ENCODE measurements at regions not wholly inside any gene's neighbourhood (a gene's known extent, or its start where the extent isn't known, plus 50 kb on each side); places are given as distances from the start of the nearest gene placed in this dataset.
A peak's percentile ranks its signal among the peaks of the same experiment; 100 is the strongest.

DNA sequence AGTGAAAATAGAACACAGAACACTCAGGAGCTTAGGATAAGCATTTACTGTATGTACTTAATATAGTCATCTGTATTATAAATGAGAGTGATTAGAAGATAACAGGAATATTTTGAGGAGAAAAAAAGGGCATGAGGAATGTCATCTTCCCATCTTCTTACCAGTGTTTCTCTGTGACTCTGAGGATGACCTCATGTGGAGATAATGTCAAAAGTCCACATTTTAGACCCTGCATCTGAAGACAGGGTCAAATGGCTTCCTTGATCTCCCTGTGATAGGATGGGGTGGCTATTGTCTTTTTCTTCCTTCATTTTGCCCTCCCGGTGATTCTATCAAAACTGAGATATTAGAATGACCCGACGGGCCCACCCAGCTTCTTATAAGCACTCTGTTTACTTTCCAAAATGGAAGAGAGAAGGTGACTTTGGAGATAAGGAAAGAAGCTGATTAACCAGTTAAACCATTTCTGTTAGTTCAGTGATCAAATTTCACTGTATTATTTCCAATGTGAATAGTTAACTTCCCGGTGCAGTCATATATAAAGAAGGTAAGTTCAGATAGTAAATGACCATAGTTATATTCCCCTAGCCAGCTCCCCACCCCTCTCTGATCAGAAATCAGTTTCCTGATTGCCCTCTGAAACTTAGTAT, 115.7 kb upstream of the SALL4 start:
- DNase-seq: no peak

DNA sequence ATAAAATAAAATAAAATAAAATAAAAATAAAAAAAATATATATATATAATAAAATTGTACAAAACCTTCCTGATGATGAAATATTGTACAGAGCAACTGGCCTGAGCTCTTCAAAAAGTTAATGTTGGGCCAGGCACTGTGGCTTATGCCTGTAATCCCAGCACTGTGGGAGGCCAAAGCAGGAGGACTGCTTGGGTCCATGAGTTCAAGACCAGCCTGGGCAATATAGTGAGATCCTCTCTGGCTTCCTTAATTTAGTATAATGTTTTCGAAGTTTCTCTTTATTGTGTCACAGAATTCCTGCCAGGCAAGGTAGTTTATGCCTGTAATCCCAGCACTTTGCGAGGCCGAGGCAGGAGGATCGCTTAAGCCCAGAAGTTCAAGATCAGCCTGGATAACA, 113.9 kb upstream of the SALL4 start:
- DNase-seq: no peak

DNA sequence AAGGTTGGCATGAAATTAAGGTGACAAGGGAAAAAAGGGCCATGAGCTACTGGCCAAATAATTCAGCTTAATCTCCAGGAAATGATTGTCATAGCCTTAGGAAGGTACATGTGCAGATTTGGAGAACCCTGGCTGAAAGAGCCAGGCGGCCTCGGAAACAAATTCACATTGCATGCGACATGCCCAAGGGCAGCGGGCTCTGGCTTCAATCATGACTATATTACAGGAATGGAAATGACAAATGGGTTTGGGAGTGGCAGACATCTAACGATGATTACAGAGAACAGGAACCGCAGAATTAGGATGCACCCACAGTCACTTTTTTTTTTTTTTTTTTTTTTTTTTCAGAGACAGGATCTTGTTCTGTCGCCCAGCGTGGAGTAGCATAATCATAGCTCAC, 112.4 kb upstream of the SALL4 start:
- DNase-seq: no peak

- no peak for DNase-seq
These were observed 108.2 kb upstream of the SALL4 start for GRCh38 chr20:51910321-51911050.

GRCh38 chr20:51906679-51907078, 104.4 kb upstream of the SALL4 start:
- DNase-seq: no peak

DNA sequence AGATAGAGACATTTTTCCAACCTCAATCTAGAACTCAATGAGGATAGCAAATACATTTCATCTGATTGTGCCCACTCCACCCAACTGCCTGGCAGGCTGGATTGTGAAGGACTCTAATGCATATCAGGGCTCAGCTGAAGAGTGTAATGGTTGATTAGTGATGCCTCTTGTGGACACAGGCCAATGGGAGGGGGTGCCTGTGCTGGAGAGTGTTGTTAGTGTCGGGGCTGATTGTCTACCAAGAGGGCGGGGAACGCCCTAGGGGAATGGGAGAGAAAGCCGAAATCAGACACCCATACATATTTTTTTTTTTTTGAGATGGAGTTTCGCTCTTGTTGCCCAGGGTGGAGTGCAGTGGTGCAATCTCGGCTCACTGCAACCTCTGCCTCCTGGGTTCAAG, 103.7 kb upstream of the SALL4 start:
- DNase-seq: no peak

DNA sequence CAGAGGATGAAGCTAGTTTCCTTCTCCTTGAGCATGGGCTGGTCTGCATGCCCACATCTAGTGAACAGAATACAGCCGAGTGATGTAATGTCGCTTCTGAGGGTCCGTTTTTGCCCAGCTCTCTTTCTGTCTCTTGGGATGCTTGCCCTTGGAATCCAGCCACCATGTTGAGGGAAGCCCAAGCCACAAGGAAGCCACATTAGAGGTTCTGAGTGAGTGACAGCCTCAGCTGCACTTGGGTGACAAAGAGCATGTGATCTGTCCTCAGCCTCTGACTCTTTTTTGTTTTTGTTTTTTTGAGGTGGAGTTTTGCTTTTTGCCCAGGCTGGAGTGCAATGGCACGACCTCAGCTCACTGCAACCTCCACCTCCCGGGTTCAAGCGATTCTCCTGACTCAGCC, 100.6 kb upstream of the SALL4 start:
- no peak for DNase-seq

DNA sequence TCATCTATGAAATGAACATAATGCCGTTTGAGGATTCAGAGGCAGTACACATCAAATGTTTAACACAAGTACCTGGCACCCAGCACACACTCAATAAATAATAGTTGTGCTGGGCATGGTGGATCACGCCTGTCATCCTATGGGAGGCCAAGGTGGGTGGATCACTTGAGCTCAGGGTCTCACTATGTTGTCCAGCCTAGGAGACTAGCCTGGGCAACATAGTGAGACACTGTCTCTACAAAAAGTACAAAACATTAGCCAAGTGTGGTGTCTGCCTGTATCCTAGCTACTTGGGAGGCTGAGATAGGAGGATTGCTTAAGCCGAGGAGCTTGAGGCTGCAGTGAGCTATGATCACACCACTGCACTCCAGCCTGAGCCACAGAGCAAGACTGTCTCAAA, 98.1 kb upstream of the SALL4 start:
- DNase-seq: no peak

DNA sequence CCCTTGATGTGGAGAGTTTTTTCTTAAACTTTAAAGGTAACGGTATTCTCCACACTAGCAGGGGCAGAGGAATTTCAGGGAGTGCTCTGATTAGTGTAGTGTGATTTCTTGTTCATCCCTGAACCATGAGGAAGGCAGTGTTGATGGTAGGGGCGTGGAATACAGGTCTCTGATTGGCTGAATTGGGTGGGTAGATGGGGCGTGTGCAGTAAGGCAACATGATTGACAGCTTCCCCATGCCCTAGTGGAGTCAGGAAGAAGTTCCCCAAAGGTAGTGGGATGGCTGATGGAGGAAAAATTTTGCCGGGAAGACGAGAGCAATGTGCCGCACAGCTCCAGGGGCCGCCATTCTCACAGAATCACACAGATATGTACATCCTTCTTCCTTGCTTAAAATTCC, 97.4 kb upstream of the SALL4 start:
- DNase-seq: peak; percentile 25

- no peak for DNase-seq
These were observed 96.5 kb upstream of the SALL4 start for GRCh38 chr20:51898788-51899187.

- no peak for DNase-seq
These were observed 92.3 kb upstream of the SALL4 start for GRCh38 chr20:51894619-51895018.

GRCh38 chr20:51894201-51894600, 91.9 kb upstream of the SALL4 start:
- no peak for DNase-seq

GRCh38 chr20:51893723-51894122, 91.4 kb upstream of the SALL4 start:
- DNase-seq: no peak

DNA sequence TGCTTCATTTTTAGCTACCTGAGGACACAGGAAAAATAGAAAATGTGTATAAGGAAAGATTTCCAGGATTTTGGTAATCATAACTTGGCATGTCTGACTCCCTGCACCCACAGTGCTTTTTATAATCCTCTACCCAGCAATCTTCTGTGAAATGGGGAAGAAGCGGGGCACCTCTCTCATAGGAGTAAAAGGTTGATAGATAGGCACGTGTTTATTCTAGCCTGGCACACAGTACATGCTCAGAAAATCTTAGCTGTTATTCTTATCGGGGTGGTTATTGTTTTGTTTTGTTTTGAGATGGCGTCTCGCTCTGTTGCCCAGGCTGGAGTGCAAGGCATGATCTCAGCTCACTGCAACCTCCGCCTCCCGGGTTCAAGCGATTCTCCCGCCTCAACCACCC, 87.7 kb upstream of the SALL4 start:
- DNase-seq: no peak

GRCh38 chr20:51889466-51889865, 87.1 kb upstream of the SALL4 start:
- DNase-seq: peak; percentile 20

DNA sequence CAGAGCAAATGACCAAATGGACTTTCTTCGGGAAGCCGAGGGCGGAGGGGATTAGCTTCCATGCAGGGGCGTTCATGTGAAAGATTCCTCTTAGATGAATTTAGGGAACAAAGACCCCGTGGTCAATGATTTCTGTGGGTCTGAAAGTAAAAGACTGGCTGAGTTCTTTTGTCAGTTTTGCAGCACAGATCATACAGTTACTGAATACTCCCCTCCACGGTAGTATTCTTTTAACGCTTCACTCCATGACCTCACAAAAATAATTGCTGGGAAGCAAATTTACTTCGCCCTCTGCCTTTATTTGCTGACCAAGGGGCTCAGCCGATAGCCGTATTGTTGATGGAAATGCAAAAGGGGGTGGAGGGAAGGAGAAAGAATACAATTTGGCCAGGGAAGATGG, 86.0 kb upstream of the SALL4 start:
- DNase-seq: no peak

GRCh38 chr20:51886891-51887608, 84.7 kb upstream of the SALL4 start:
- no peak for DNase-seq

GRCh38 chr20:51886341-51886740, 84.0 kb upstream of the SALL4 start:
- DNase-seq: no peak

GRCh38 chr20:51884561-51884960, 82.2 kb upstream of the SALL4 start:
- DNase-seq: no peak

- no peak for DNase-seq
These were observed 77.9 kb upstream of the SALL4 start for GRCh38 chr20:51880188-51880587.

DNA sequence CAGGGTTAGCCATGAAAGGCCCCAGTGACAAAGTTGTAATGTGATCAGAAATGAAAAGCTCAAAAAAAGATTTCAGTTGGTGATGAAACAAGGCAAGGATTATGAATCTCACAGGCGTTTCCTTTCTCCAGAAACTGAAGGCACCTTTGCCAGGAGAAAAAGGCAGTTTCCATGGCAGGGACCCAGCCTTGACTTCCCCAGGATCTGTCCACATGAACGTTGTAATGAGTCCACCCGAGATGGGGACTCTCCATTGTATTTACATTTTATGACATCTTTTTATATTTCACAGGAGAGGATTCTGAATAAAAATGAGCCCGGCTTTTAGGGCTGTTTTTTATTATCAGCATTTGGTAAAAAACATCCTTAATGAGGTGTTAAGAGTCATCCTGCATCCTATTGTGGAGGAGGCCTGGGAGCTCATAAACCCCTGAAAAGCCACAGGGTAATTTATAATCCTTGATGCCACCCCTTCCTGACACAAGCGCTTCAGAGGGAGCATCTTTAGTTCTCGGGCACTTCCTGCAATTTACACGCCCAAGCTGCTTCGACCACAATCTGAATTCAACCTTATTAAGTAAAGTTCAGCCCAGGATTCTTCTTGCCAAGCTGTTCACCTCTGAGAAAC, 74.1 kb upstream of the SALL4 start:
- peak; percentile 13 for DNase-seq

DNA sequence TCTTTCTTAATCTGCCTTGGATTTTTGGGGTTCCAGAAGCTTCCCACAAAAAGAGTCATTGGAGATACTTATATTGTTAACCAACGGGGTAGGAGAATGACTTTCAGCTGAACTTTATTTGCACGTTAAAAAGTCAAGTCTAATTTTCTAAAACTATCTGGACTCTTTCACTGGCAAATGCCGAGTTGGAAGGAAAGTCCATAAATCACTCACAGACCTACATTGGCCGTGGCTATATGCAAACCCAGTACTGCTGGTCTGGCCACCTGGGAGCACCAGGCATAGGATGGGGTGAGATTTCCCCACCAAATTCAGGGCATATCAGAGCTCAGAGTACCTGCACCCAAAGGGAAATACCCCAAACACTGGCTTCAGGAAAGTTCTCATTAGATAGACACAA, 71.3 kb upstream of the SALL4 start:
- no peak for DNase-seq

- no peak for DNase-seq
These were observed 69.6 kb upstream of the SALL4 start for GRCh38 chr20:51871943-51872342.

DNA sequence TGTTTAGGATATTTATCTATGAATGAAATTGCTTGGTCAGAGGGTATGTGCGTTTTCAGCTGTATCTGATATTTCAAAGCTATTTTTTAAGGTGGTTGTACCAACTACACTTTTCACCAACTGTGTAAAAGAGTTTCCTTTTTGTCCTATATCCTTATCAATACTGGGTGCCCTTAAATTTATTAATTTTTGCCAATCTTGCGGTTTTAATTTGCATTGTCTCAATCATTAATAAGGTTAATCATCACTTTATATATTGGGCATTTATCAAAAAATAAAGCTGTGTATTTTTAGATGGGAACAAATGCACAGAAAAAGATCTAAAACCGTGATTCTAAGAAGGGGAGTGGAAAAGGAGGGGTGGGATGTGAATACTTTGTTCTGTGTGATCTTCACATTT, 66.7 kb upstream of the SALL4 start:
- DNase-seq: no peak
